ENCODE measurements at regions not wholly inside any gene's neighbourhood (a gene's known extent, or its start where the extent isn't known, plus 50 kb on each side); places are given as distances from the start of the nearest gene placed in this dataset.

DNA sequence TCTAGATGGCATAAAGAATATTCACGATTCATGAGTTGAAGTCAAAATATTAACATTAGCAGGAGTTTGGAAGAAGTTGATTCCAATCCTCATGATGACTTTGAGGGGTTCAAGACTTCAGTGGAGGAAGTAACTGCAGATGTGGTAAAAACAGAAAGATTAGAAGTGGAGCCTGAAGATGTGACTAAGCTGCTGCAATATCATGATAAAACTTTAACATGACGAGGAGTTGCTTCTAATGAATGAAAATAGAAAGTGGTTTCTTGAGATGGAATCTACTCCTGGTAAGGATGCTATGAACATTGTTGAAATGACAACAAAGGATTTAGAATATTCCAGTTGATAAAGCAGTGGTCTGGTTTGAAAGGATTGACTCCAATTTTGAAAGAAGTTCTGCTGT, 70.1 kb upstream of the TMLHE start:
- no peak for DNase-seq

DNA sequence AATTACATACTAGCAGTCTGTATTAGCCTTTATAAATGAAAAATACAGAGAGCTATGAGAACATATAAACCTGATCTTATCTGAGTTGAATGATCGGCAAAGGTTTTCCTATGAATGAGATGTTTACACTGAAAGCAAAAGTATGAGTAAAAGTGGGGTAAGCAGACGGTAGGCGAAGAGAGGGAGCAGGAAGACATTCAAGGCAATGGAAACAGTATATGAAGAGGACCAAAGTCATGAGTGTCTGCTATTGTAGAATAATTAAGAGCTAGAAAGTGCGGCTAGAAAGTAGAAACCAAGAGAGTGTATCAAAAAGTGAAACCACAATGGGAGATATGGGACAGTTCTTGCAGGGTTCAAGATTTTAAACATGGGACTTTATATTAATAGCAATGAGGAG, 67.0 kb upstream of the TMLHE start:
- DNase-seq, result no peak

DNA sequence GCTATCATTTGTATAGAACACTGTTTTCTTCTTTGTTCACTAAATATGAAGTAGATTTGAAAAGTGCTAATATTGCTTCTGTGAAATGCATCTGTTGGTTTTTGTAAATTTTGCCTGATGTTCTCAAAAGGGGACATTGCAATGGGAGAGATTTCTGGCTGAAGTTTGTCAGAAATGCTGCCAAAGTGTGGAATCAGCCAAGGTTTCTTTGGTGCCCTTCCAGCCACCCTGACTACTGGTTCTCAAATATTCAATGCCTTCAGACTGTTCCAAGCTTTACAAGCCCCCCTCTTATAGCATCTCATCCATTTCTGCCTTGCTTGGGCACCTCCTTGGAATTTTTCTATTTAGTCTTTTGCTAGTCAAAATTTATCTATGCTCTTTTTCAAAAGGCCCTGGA, 60.6 kb upstream of the TMLHE start:
- no peak for DNase-seq

DNA sequence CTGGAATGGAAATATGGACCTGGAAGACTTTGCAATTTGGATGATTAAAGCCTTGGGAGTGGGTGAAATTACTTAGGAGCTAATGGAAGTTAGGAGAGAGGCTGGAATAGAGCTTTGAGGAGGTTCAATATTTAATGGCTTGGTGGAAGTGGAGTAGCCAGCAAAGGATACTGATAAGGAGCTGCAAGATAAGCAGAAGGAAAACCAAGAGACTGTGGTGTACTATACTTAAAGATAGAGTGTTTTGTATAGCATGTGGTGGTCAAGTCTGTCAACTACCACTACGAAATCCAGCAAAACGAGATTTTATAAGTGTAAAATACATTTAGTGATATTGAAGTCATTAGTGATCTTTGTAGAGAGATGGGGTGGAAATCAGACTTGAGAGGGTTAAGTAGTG, 54.0 kb upstream of the TMLHE start:
- DNase-seq, result no peak

Data from fibroblast of skin of scalp (primary cell).